Panc1 (cell line): ENCODE measurements at regions not wholly inside any gene's neighbourhood (a gene's known extent, or its start where the extent isn't known, plus 50 kb on each side); places are given as distances from the start of the nearest gene placed in this dataset.

Source experiments
- ATAC-seq: fragments of 200-7000 bp; cut with Tn5 transposase; 2 replicates; pipeline ENCODE4 v1.9.1; 2020; ENCODE audit warnings: mild to moderate bottlenecking, moderate library complexity
- BruUV-seq: library from RNA; stranded (reverse); fragments of 400-500 nt; replicated peaks from 2 replicates; lab custom pipeline; 2021; lab: Mats Ljungman, UMichigan
- CTCF ChIA-PET: fragments of 300-600 bp; sonication (Branson Sonifier 250); formaldehyde crosslinking; loops from one replicate; lab custom pipeline; 2022; ENCODE audit warnings: antibody characterized with exemption; lab: Charles Lee
- POLR2A ChIA-PET: fragments of 300-600 bp; sonication (Branson Sonifier 250); formaldehyde crosslinking; loops from one replicate; lab custom pipeline; 2022; ENCODE audit warnings: antibody characterized with exemption; lab: Charles Lee
- DNase-seq: peaks from one replicate; pipeline ENCODE4 v3.0.0-alpha.2; 2010; ENCODE audit warnings: low read depth, low spot score
- H3K27ac ChIP-seq: 2 replicates; pipeline ENCODE4 v1.5.1; 2011; ENCODE audit warnings: mild to moderate bottlenecking, low read length, inconsistent platforms
- H3K27me3 ChIP-seq: fragments of 200-500 bp; sonication (Bioruptor generic); 2 replicates; pipeline ENCODE4 v1.6.0; 2014; ENCODE audit warnings: low read length, inconsistent platforms; ENCODE audit not compliant: control insufficient read depth, insufficient read depth
- H3K36me3 ChIP-seq: fragments of 200-500 bp; sonication (Bioruptor generic); 2 replicates; pipeline ENCODE4 v1.5.1; 2014; ENCODE audit warnings: inconsistent platforms, mild to moderate bottlenecking, low read length, moderate library complexity; ENCODE audit not compliant: control insufficient read depth, insufficient read depth
- H3K4me1 ChIP-seq: 2 replicates; pipeline ENCODE4 v1.5.1; 2011; ENCODE audit warnings: inconsistent platforms, mild to moderate bottlenecking, low read length, moderate library complexity; ENCODE audit not compliant: control insufficient read depth, insufficient read depth
- H3K4me3 ChIP-seq, 2 experiments: 2 replicates each; pipeline ENCODE4 v1.5.1; 2011 to 2012; ENCODE audit warnings: low read depth in 2 of 2, low read length in 2 of 2, mild to moderate bottlenecking in 2 of 2, inconsistent platforms in 1 of 2, moderate library complexity in 1 of 2
- H3K9me3 ChIP-seq: fragments of 200-500 bp; sonication (Bioruptor generic); 2 replicates; pipeline ENCODE4 v1.5.1; 2014; ENCODE audit warnings: low read depth, mild to moderate bottlenecking, inconsistent platforms, low read length, moderate library complexity; ENCODE audit not compliant: control insufficient read depth, insufficient read depth
- CTCF ChIP-seq: fragments of 450-650 bp; IDR thresholded peaks from 2 replicates; pipeline ENCODE4 v1.5.1; 2017; ENCODE audit warnings: mild to moderate bottlenecking
- POLR2AphosphoS5 ChIP-seq: IDR thresholded peaks from 2 replicates; pipeline ENCODE4 v1.6.1; 2012; ENCODE audit warnings: mild to moderate bottlenecking, low read depth, low read length, moderate library complexity
- SIN3A ChIP-seq: IDR thresholded peaks from 2 replicates; pipeline ENCODE4 v1.6.1; 2012; ENCODE audit warnings: low read depth, mild to moderate bottlenecking, low read length, moderate library complexity, borderline replicate concordance; ENCODE audit not compliant: insufficient read depth
- TCF7L2 ChIP-seq: IDR thresholded peaks from 2 replicates; pipeline ENCODE4 v1.6.1; 2011; ENCODE audit warnings: mild to moderate bottlenecking, low read depth, low read length, inconsistent platforms
- in situ Hi-C: cut with HindIII; loops from 2 replicates; pipeline ENCODE4 v1.10.0; 2016; ENCODE audit warnings: low sequenced_read_pairs, low pct_unique_long_range_greater_than_20kb
- intact Hi-C: fragments of 100-400 bp; cut with micrococcal nuclease; formaldehyde crosslinking; loops from one replicate; pipeline ENCODE4 v1.10.0; 2022; ENCODE audit not compliant: unreplicated experiment
- TF ChIP-seq, protein P1 (sequence below), 2 experiments: IDR thresholded peaks; 2 replicates each; pipeline ENCODE4 v1.6.1; 2011 to 2012; ENCODE audit warnings: low read depth in 2 of 2, control low read depth in 1 of 2, low read length in 1 of 2, mild to moderate bottlenecking in 1 of 2, moderate library complexity in 1 of 2; ENCODE audit not compliant: insufficient read depth in 1 of 2

DNA sequence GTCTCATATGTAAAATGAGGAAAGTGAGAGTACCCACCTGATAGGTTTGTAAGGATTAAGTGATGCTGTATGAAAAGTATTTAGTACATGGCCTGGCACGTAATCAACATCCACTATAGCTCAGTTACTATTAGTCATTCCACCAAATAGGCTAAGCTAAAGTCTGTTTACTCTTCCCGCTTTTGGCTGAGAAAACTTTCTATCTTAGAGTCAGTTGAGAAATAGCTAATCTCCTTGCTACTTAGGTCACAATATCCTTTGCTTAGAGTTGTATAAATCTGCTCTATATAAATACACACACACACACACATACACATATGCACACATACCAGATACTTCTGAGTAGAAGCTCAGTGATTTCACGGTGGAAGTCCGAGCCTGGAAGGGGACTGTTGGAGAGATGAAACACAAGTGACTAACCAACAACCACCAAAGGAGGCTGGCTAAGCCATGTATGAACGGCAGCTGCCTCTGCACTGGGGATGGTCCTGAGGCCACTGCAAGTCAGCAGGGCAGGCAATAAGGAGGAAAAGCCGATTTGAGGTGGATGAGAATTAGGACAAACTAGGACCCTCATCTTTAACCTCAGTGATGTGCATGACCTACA lies 104.6 kb upstream of the EPHA4 start:
- ChIA-PET POLR2A (no interaction called here), CTCF (no interaction called here)
- no peaks in the 10 kb centered on the region for H3K27me3 ChIP-seq
- no peaks in the 10 kb centered on the region for H3K4me1 ChIP-seq
- no peak overlapping the region for H3K27ac ChIP-seq
- no TSS peak for BruUV-seq
- in situ Hi-C loops: no loop called here
- TF ChIP-seq, protein P1, sequence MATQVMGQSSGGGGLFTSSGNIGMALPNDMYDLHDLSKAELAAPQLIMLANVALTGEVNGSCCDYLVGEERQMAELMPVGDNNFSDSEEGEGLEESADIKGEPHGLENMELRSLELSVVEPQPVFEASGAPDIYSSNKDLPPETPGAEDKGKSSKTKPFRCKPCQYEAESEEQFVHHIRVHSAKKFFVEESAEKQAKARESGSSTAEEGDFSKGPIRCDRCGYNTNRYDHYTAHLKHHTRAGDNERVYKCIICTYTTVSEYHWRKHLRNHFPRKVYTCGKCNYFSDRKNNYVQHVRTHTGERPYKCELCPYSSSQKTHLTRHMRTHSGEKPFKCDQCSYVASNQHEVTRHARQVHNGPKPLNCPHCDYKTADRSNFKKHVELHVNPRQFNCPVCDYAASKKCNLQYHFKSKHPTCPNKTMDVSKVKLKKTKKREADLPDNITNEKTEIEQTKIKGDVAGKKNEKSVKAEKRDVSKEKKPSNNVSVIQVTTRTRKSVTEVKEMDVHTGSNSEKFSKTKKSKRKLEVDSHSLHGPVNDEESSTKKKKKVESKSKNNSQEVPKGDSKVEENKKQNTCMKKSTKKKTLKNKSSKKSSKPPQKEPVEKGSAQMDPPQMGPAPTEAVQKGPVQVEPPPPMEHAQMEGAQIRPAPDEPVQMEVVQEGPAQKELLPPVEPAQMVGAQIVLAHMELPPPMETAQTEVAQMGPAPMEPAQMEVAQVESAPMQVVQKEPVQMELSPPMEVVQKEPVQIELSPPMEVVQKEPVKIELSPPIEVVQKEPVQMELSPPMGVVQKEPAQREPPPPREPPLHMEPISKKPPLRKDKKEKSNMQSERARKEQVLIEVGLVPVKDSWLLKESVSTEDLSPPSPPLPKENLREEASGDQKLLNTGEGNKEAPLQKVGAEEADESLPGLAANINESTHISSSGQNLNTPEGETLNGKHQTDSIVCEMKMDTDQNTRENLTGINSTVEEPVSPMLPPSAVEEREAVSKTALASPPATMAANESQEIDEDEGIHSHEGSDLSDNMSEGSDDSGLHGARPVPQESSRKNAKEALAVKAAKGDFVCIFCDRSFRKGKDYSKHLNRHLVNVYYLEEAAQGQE (IDR thresholded peaks at IDR 0.05; ENCODE audit: insufficient read depth in 1 of 2, low read depth in 2 of 2, low read length in 1 of 2): no peak
- TF ChIP-seq TCF7L2 (no peak), SIN3A (no peak), CTCF (no peak)
- no peak for ATAC-seq
- no peaks in the 10 kb centered on the region for H3K9me3 ChIP-seq
- no peak overlapping the region for H3K4me3 ChIP-seq
- intact Hi-C loops: no loop called here
- no peak for DNase-seq
- no peaks in the 10 kb centered on the region for H3K36me3 ChIP-seq

DNA sequence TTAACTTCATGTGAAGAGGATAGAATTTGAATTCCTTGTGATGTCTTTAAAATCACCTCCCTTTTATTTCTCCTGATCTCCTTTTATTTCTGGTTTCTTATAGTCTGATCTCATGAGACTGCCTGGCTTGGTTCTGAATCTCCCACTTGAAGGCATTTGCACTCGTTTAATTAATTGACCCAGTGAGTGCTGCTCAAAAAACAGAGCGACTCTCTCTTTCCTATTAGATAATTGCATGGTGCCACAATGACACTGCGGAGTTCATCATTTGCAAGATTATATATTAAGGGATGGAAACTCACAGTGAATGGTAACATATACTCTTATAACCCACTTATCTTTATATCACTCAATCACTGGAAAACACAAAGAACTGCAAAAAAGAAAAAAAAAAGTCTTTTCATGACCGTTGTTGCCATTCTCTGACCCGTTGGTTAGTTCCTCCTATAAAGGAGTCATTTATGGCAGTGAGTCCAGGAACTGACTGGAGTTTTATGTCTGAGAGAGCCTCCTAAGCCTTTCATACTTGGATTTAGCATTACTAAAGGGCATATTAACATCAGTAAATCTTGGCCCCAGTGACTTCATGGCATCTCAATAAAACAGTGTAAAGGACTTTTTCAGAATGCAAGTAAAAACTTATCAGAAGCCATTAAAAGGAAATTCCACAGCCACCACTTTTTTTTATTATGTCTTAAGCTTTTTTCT lies 103.3 kb upstream of the EPHA4 start:
- H3K27me3 ChIP-seq: no peaks in the 10 kb centered on the region
- ChIA-PET POLR2A (no interaction called here), CTCF (no interaction called here)
- no peaks in the 10 kb centered on the region for H3K9me3 ChIP-seq
- H3K4me3 ChIP-seq: no peak overlapping the region
- intact Hi-C loops (no loop called here), in situ Hi-C loops (no loop called here)
- H3K27ac ChIP-seq: no peak overlapping the region
- BruUV-seq: no TSS peak
- no peaks in the 10 kb centered on the region for H3K4me1 ChIP-seq
- no peak for ATAC-seq
- no peaks in the 10 kb centered on the region for H3K36me3 ChIP-seq
- DNase-seq: no peak
- TF ChIP-seq CTCF (no peak), TCF7L2 (no peak), SIN3A (no peak), POLR2AphosphoS5 (no peak)
- TF ChIP-seq, protein P1 (IDR thresholded peaks at IDR 0.05; ENCODE audit: insufficient read depth in 1 of 2, low read depth in 2 of 2, low read length in 1 of 2): no peak
